Calu3 (cell line): ENCODE measurements at regions not wholly inside any gene's neighbourhood (a gene's known extent, or its start where the extent isn't known, plus 50 kb on each side); places are given as distances from the start of the nearest gene placed in this dataset.

Experiments used
- BruUV-seq: library from RNA; stranded (reverse); fragments of 400-500 nt; replicated peaks from 2 replicates; lab custom pipeline; 2021; lab: Mats Ljungman, UMichigan
- CTCF ChIA-PET: fragments of 300-600 bp; sonication (Branson Sonifier 250); formaldehyde crosslinking; loops from one replicate; lab custom pipeline; 2022; ENCODE audit warnings: antibody characterized with exemption; lab: Charles Lee
- DNase-seq: peaks from one replicate; pipeline ENCODE4 v3.0.0; 2022
- H3K27ac Mint-ChIP-seq: one replicate; pipeline ENCODE4 v1.8.0; 2022; ENCODE audit warnings: mixed read lengths; ENCODE audit not compliant: unreplicated experiment
- H3K27me3 Mint-ChIP-seq: one replicate; pipeline ENCODE4 v1.8.0; 2022; ENCODE audit warnings: mixed read lengths; ENCODE audit not compliant: unreplicated experiment
- H3K36me3 Mint-ChIP-seq: one replicate; pipeline ENCODE4 v1.8.0; 2022; ENCODE audit warnings: mild to moderate bottlenecking, moderate library complexity, mixed read lengths; ENCODE audit not compliant: insufficient read depth, unreplicated experiment
- H3K4me1 Mint-ChIP-seq: one replicate; pipeline ENCODE4 v1.8.0; 2022; ENCODE audit warnings: mild to moderate bottlenecking, low read depth, mixed read lengths; ENCODE audit not compliant: unreplicated experiment
- H3K4me3 Mint-ChIP-seq: one replicate; pipeline ENCODE4 v1.8.0; 2022; ENCODE audit warnings: mild to moderate bottlenecking, low read depth, moderate library complexity, mixed read lengths; ENCODE audit not compliant: unreplicated experiment
- H3K9me3 Mint-ChIP-seq: one replicate; pipeline ENCODE4 v1.8.0; 2022; ENCODE audit warnings: low read depth, mixed read lengths; ENCODE audit not compliant: unreplicated experiment
- intact Hi-C: fragments of 100-400 bp; cut with micrococcal nuclease; formaldehyde crosslinking; loops from one replicate; pipeline ENCODE4 v1.10.0; 2022; ENCODE audit not compliant: unreplicated experiment
- TF ChIP-seq, protein P1 (sequence below): fragments of 200-600 bp; IDR thresholded peaks from one replicate; pipeline ENCODE4 v1.8.0; 2022; ENCODE audit warnings: antibody characterized with exemption; ENCODE audit not compliant: unreplicated experiment

- Mint-ChIP-seq H3K36me3 (no peaks in the 10 kb centered on the region), H3K9me3 (peaks cover 8% of the 10 kb centered on the region), H3K4me3 (no peak overlapping the region), H3K27ac (no peak overlapping the region), H3K4me1 (no peaks in the 10 kb centered on the region), H3K27me3 (no peaks in the 10 kb centered on the region)
- DNase-seq: no peak
- intact Hi-C loops: no loop called here
- CTCF ChIA-PET: no interaction called here
- TF ChIP-seq, protein P1, sequence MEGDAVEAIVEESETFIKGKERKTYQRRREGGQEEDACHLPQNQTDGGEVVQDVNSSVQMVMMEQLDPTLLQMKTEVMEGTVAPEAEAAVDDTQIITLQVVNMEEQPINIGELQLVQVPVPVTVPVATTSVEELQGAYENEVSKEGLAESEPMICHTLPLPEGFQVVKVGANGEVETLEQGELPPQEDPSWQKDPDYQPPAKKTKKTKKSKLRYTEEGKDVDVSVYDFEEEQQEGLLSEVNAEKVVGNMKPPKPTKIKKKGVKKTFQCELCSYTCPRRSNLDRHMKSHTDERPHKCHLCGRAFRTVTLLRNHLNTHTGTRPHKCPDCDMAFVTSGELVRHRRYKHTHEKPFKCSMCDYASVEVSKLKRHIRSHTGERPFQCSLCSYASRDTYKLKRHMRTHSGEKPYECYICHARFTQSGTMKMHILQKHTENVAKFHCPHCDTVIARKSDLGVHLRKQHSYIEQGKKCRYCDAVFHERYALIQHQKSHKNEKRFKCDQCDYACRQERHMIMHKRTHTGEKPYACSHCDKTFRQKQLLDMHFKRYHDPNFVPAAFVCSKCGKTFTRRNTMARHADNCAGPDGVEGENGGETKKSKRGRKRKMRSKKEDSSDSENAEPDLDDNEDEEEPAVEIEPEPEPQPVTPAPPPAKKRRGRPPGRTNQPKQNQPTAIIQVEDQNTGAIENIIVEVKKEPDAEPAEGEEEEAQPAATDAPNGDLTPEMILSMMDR: no peak
- BruUV-seq: no TSS peak
Observed at GRCh38 chr11:131248588-131248987, 121.8 kb upstream of the NTM start.

- H3K27me3 Mint-ChIP-seq: no peaks in the 10 kb centered on the region
- CTCF ChIA-PET: no interaction called here
Observed at GRCh38 chr11:131253142-131253655, 117.2 kb upstream of the NTM start.

GRCh38 chr11:131253656-131254151, 116.7 kb upstream of the NTM start:
- no peak for DNase-seq
- Mint-ChIP-seq H3K9me3 (peaks cover 22% of the 10 kb centered on the region), H3K27ac (no peak overlapping the region), H3K36me3 (no peaks in the 10 kb centered on the region), H3K4me1 (no peaks in the 10 kb centered on the region), H3K4me3 (no peak overlapping the region), H3K27me3 (no peaks in the 10 kb centered on the region)
- TF ChIP-seq, protein P1: no peak
- BruUV-seq: no TSS peak
- intact Hi-C loops: no loop called here
- CTCF ChIA-PET: no interaction called here

More at GRCh38 chr11:131253142-131253655, 117.2 kb upstream of the NTM start:
- Mint-ChIP-seq H3K4me3 (no peak overlapping the region), H3K27ac (no peak overlapping the region), H3K4me1 (no peaks in the 10 kb centered on the region), H3K9me3 (peaks cover 21% of the 10 kb centered on the region), H3K36me3 (no peaks in the 10 kb centered on the region)
- TF ChIP-seq, protein P1: no peak
- DNase-seq: no peak
- intact Hi-C loops: no loop called here
- no TSS peak for BruUV-seq

DNA sequence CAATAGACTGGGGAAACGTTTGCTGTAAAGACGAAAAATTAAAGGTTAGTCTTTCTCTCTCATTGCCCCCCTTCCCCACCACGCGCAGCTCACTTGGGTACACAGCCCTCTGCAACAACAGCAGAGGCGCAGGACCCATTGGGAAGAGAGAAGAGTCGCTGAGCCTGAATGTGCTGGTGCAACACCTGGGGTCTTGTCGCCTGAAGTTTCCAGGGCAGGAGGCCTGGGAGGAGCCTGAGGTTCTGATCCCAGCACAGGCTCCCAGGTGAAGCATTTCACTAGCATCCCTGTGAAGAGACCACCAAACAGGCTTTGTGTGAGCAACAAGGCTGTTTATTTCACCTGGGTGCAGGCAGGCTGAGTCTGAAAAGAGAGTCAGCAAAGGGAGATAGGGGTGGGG, 116.2 kb upstream of the NTM start:
- Mint-ChIP-seq H3K27ac (no peak overlapping the region), H3K27me3 (no peaks in the 10 kb centered on the region), H3K4me3 (no peak overlapping the region), H3K4me1 (no peaks in the 10 kb centered on the region), H3K36me3 (no peaks in the 10 kb centered on the region), H3K9me3 (peaks cover 28% of the 10 kb centered on the region)
- no peak for DNase-seq
- intact Hi-C loops: no loop called here
- TF ChIP-seq, protein P1: no peak
- BruUV-seq: no TSS peak
- CTCF ChIA-PET: no interaction called here
